ENCODE measurements at regions not wholly inside any gene's neighbourhood (a gene's known extent, or its start where the extent isn't known, plus 50 kb on each side); places are given as distances from the start of the nearest gene placed in this dataset.

GRCh38 chr18:45186832-45187231 lies 428.4 kb upstream of the SLC14A2 start:
- H3K27me3 ChIP-seq: no peaks in the 10 kb centered on the region
- no peaks in the 10 kb centered on the region for H3K4me1 ChIP-seq
- intact Hi-C loops (cut with DNase I; ENCODE audit: low total_unique reads): no loop called here
- WGBS, 2 donors: 75 to 85% methylated on average over 3 of the region's 3 CpGs
- DNase-seq: no peak
- no peaks in the 10 kb centered on the region for H3K36me3 ChIP-seq (ENCODE audit: low read depth, missing control alignments)
- no peak for TF ChIP-seq POLR2A (IDR thresholded peaks at IDR 0.05)
- no peak for TF ChIP-seq CTCF (IDR thresholded peaks at IDR 0.05)
- no peak overlapping the region for H3K27ac ChIP-seq
- H3K4me3 ChIP-seq: no peak overlapping the region
- no peaks in the 10 kb centered on the region for H3K9me3 ChIP-seq

GRCh38 chr18:45191795-45192194 lies 423.5 kb upstream of the SLC14A2 start:
- 96 to 97% methylated on average over 1 of the region's 1 CpG for WGBS, 2 donors
- H3K9me3 ChIP-seq: no peaks in the 10 kb centered on the region
- H3K4me3 ChIP-seq: no peak overlapping the region
- DNase-seq: no peak
- no peaks in the 10 kb centered on the region for H3K4me1 ChIP-seq
- TF ChIP-seq POLR2A (IDR thresholded peaks at IDR 0.05): no peak
- TF ChIP-seq CTCF (IDR thresholded peaks at IDR 0.05): no peak
- intact Hi-C loops (cut with DNase I; ENCODE audit: low total_unique reads): no loop called here
- H3K27ac ChIP-seq: no peak overlapping the region
- H3K36me3 ChIP-seq (ENCODE audit: low read depth, missing control alignments): no peaks in the 10 kb centered on the region
- H3K27me3 ChIP-seq: no peaks in the 10 kb centered on the region

GRCh38 chr18:45197526-45197970 lies 417.7 kb upstream of the SLC14A2 start:
- H3K27me3 ChIP-seq: no peaks in the 10 kb centered on the region
- DNase-seq: no peak
- no peak overlapping the region for H3K27ac ChIP-seq
- TF ChIP-seq CTCF (IDR thresholded peaks at IDR 0.05) (no peak), POLR2A (IDR thresholded peaks at IDR 0.05) (no peak)
- no peaks in the 10 kb centered on the region for H3K9me3 ChIP-seq
- WGBS, 2 donors: 83 to 92% methylated on average over 5 of the region's 5 CpGs
- no peaks in the 10 kb centered on the region for H3K36me3 ChIP-seq (ENCODE audit: low read depth, missing control alignments)
- H3K4me1 ChIP-seq: no peaks in the 10 kb centered on the region
- H3K4me3 ChIP-seq: no peak overlapping the region
- intact Hi-C loops (cut with DNase I; ENCODE audit: low total_unique reads): no loop called here

- Histone ChIP-seq H3K27ac (no peak overlapping the region), H3K4me3 (no peak overlapping the region), H3K36me3 (ENCODE audit: low read depth, missing control alignments) (no peaks in the 10 kb centered on the region), H3K9me3 (no peaks in the 10 kb centered on the region), H3K4me1 (no peaks in the 10 kb centered on the region), H3K27me3 (no peaks in the 10 kb centered on the region)
- no peak for DNase-seq
- TF ChIP-seq CTCF (IDR thresholded peaks at IDR 0.05) (no peak), POLR2A (IDR thresholded peaks at IDR 0.05) (no peak)
- intact Hi-C loops (cut with DNase I; ENCODE audit: low total_unique reads): no loop called here
Observed at GRCh38 chr18:45198526-45198925, 416.8 kb upstream of the SLC14A2 start.

GRCh38 chr18:45201029-45201428 lies 414.2 kb upstream of the SLC14A2 start:
- Histone ChIP-seq H3K9me3 (no peaks in the 10 kb centered on the region), H3K36me3 (ENCODE audit: low read depth, missing control alignments) (no peaks in the 10 kb centered on the region), H3K4me1 (no peaks in the 10 kb centered on the region), H3K27me3 (no peaks in the 10 kb centered on the region), H3K27ac (no peak overlapping the region), H3K4me3 (no peak overlapping the region)
- 93 to 97% methylated on average over 2 of the region's 2 CpGs for WGBS, 2 donors
- DNase-seq: no peak
- TF ChIP-seq CTCF (IDR thresholded peaks at IDR 0.05) (no peak), POLR2A (IDR thresholded peaks at IDR 0.05) (no peak)
- intact Hi-C loops (cut with DNase I; ENCODE audit: low total_unique reads): no loop called here
